ENCODE measurements at regions not wholly inside any gene's neighbourhood (a gene's known extent, or its start where the extent isn't known, plus 50 kb on each side); places are given as distances from the start of the nearest gene placed in this dataset.

GRCh38 chrX:28042260-28042659 is 61.0 kb upstream of the DCAF8L1 start:
- DNase-seq (ENCODE audit: low spot score), result no peak

- no peak for DNase-seq (ENCODE audit: low spot score)
Observed at GRCh38 chrX:28039258-28039657, 58.0 kb upstream of the DCAF8L1 start.
